Activated T-cell treated with anti-CD3 and anti-CD28 coated beads, Interleukin-2, amount 50 U/mL, for 4 hours (primary cell): ENCODE measurements at regions not wholly inside any gene's neighbourhood (a gene's known extent, or its start where the extent isn't known, plus 50 kb on each side); places are given as distances from the start of the nearest gene placed in this dataset.
A peak's percentile ranks its signal among the peaks of the same experiment; 100 is the strongest.
"Not testable (repeated sequence)": the region's sequence is repeated elsewhere in the genome, so short reads cannot be mapped to it uniquely, and the experiment has no call there.

Source experiments
- ATAC-seq, 2 donors: fragments of 200-7000 bp; cut with Tn5 transposase; one replicate each; pipeline ENCODE4 v1.10.0; 2021
- DNase-seq: peaks from one replicate; pipeline ENCODE4 v3.0.0-alpha.2; 2020
- H3K27me3 Mint-ChIP-seq: one replicate; pipeline ENCODE4 v1.8.0; 2021; ENCODE audit warnings: low read depth, mixed read lengths
- H3K36me3 Mint-ChIP-seq: one replicate; pipeline ENCODE4 v1.8.0; 2022; ENCODE audit warnings: mixed read lengths; ENCODE audit not compliant: insufficient read depth
- H3K4me1 Mint-ChIP-seq: one replicate; pipeline ENCODE4 v1.8.0; 2021; ENCODE audit warnings: low read depth, mixed read lengths
- H3K4me3 Mint-ChIP-seq: one replicate; pipeline ENCODE4 v1.8.0; 2021; ENCODE audit warnings: mild to moderate bottlenecking, moderate library complexity, mixed read lengths
- H3K9me3 Mint-ChIP-seq: one replicate; pipeline ENCODE4 v1.8.0; 2021; ENCODE audit warnings: mixed read lengths

DNA sequence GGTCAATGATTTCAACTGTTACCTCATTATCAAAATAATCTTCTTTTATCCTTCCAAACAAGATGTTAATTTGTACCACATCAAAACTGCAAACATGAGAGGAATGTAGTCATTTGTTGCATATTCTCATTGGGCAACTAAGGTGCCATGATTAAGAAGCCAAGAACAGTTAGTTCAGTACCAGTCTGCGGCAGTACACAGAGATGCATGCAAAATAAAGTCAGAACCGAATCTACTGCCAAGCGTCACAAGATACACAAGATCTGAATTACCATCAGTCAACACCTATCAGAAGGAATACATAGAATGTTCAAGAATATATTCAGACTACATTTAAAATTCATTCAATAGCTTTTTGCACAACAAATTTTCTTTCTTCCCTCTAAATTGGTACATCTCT lies 127.6 kb upstream of the SPATA12 start:
- ATAC-seq (no peak), DNase-seq (no peak)
- Mint-ChIP-seq H3K4me1 (peaks cover 47% of the 10 kb centered on the region), H3K4me3 (no peak overlapping the region), H3K27me3 (no peaks in the 10 kb centered on the region), H3K36me3 (peaks cover 5% of the 10 kb centered on the region), H3K9me3 (peaks cover 12% of the 10 kb centered on the region)

DNA sequence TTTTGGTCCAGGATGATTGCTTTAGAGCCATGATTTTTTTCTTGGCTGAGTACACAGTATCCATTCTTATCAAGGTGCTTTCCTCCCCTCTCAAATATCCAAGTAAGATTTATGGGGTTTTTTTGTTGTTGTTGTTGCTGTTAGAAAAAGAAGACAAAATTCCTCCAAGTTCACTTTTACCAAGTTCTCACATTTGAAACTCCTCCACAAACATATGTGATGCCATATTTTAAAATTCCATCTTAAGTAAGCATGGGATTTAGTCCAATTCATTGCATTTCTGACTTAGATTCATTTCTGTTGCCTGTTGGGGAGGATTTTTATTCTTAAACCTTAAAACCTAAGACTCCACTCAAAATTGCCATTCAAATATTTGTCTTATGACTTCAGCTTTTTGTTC lies 128.6 kb upstream of the SPATA12 start:
- H3K36me3 Mint-ChIP-seq = peaks cover 5% of the 10 kb centered on the region

DNA sequence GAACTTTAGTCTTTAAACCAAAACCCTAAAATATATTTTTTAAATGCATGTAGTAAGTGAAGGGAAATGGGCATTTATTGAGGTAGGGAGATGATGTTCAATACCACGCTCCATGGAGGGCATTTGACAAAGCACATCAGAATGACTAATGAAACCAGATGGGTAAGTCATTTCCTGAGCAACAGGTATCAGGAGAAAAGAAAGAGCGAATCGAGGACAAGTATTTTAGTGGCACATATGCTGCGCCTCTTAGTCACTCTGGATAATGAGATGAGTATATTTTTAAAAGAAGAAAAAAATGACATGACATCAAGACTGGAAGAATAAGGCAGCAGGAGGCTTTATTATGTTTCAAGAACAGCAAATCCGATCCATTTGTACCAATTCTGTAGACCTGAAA lies 129.0 kb upstream of the ARHGEF3 start:
- no peaks in the 10 kb centered on the region for H3K27me3 Mint-ChIP-seq
- H3K9me3 Mint-ChIP-seq = peaks cover 12% of the 10 kb centered on the region
- H3K4me1 Mint-ChIP-seq = peaks cover 62% of the 10 kb centered on the region
- DNase-seq (no peak), ATAC-seq (peak; percentile 99 to 100)
- H3K4me3 Mint-ChIP-seq = peak overlapping the region; percentile 50
- H3K36me3 Mint-ChIP-seq = peaks cover 5% of the 10 kb centered on the region

More for the DNA sequence above, 128.6 kb upstream of the SPATA12 start:
- Mint-ChIP-seq H3K9me3 (peaks cover 12% of the 10 kb centered on the region), H3K4me1 (peaks cover 53% of the 10 kb centered on the region), H3K4me3 (no peak overlapping the region), H3K27me3 (no peaks in the 10 kb centered on the region)
- ATAC-seq (no peak), DNase-seq (no peak)

DNA sequence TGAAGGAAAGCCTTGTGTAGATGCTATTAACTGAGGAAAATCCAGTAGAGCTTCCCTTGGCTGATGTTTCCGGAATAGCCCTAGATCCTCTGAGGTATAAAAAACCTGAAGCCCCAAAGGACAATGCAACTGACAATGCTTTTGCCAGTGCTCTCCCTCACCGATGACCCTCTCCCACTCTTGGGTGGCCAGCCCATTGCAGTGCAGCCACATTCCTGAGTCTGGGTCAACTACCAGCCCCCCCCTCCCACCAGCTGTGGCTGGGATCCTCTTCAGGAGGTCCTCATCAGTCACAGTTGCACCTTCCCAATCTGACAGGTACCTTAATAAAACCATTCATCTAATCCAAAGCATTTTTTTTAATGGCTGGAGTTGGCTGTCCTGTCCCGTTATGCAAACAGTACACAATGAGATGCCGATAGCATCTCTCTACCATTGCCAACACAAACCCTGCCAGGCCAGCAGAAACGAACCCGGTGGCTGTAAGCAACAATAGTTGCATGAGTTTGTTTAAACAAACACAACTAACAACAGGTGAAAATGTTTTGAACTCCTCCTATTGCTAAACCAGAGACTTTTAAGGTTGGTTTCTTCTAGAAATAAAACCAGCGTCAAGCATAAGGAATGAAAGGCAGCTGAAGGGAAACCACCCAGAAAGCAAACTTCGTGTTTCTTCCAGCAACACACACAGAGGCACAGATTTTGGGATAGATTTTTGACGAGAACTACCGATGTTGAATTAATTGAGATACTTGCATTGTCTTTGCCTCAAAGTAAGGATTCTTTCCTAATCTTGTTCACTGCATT lies 128.3 kb upstream of the ARHGEF3 start:
- Mint-ChIP-seq H3K4me3 (no peak overlapping the region), H3K4me1 (peaks cover 68% of the 10 kb centered on the region), H3K9me3 (peaks cover 12% of the 10 kb centered on the region), H3K27me3 (no peaks in the 10 kb centered on the region), H3K36me3 (peaks cover 5% of the 10 kb centered on the region)
- ATAC-seq (no peak), DNase-seq (no peak)

DNA sequence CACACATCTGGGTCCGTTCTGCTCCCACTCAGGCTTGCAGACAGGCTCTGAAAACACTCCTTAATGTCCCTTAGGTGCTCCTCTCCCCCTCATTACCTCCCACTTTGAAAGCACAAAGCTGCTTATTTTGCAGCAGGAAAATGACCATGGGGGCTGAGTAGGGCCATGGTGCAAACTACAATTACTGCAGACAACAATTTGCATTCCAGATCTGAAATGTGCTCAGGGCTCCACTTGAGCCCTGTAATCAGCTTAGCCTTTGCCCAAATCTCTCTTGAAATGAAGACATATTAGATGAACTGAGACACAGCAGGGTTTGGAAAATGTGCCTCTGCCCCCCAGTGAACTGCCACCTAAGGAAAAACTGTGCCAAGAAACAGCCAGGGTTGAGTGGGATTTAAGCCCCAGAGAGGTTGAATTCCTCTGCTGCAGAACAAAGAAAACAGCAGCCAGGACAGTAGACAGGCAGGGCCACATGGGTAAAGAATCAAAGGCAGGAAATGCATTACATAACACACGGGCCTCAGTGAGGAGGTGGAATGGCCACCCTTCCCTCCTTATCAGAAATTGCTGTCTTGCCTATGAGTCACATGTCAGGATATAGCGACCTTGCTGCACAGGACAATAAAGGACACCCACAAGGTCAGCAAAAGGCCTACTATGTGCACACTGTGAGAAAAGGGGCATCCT lies 126.8 kb upstream of the ARHGEF3 start:
- H3K36me3 Mint-ChIP-seq = no peaks in the 10 kb centered on the region
- no peak overlapping the region for H3K4me3 Mint-ChIP-seq
- peaks cover 7% of the 10 kb centered on the region for H3K9me3 Mint-ChIP-seq
- H3K4me1 Mint-ChIP-seq = peaks cover 79% of the 10 kb centered on the region
- DNase-seq (no peak), ATAC-seq (no peak)
- H3K27me3 Mint-ChIP-seq = no peaks in the 10 kb centered on the region

DNA sequence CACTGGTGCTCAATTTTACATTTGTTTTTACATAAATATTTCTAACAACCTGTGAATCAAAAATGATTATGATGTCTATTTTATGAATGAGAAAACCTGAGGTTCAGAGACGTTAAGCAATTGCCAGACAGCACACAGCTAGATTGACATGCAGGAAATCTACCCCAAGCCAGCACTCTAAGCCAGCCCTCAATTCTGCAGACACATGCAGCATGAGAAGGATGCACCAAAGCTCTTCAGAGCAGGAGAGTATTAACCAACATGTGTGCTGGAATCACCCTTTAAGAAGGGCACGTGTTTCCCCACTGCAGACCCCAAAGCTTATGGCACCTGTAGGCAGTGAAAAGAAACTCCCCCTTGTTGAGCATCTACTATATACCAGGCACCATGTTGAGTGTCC lies 126.1 kb upstream of the ARHGEF3 start:
- H3K9me3 Mint-ChIP-seq = peaks cover 5% of the 10 kb centered on the region
- H3K36me3 Mint-ChIP-seq = no peaks in the 10 kb centered on the region
- DNase-seq (no peak), ATAC-seq (no peak)
- H3K4me3 Mint-ChIP-seq = no peak overlapping the region
- H3K27me3 Mint-ChIP-seq = no peaks in the 10 kb centered on the region
- peaks cover 83% of the 10 kb centered on the region for H3K4me1 Mint-ChIP-seq

DNA sequence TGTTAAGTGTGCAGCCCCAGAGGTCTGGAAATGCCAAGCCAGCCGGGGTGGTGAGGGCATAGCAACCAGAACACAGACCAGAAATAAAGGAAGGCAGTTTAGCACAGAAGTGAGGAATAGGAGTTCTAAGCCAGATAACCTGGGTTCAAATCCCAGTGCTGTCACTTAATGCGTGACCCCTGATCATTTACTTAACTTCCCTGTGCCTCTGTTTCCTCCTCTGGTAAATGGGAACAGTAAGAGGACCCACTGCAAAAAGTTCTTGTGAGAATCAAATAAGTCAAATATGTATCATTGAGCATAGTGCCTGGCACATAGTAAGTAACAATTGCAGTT lies 125.2 kb upstream of the ARHGEF3 start:
- Mint-ChIP-seq H3K27me3 (no peaks in the 10 kb centered on the region), H3K9me3 (no peaks in the 10 kb centered on the region), H3K36me3 (no peaks in the 10 kb centered on the region), H3K4me3 (no peak overlapping the region), H3K4me1 (peaks cover 88% of the 10 kb centered on the region)
- DNase-seq = no peak
- ATAC-seq = no peak

DNA sequence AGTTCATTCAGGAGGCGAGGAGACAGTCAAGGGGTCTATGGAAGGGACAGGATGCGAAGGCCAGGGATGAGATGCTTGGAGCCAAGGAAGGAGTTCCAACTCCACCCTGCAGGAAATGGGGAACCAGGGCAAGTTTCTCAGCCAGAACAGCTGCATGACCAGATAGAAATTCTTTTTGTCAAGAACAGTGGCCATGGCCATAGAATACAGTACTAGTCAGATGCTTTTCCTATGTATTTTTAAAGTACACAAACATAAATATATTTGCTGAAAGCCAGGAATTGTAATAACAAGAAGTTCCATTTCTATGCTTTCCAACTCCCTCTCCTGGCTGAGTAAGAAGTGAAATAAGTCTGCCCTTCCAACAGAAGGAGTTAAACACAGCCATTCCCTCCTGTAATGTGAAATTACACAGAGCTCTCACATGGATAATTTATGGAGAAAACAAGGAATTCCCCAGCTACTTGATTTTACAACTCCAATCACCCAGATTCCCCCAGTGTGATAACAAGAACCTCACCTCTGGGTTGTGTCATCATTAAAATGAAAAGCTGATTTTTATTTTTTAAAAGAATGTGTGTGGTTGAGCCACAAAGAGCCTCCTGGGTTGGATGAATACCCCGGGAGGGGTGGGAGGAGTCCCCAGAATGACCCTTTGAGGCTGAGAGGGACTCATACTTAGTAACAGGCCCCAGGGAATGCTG lies 124.6 kb upstream of the ARHGEF3 start:
- Mint-ChIP-seq H3K36me3 (no peaks in the 10 kb centered on the region), H3K9me3 (no peaks in the 10 kb centered on the region), H3K27me3 (no peaks in the 10 kb centered on the region), H3K4me3 (no peak overlapping the region), H3K4me1 (peaks cover 91% of the 10 kb centered on the region)
- ATAC-seq (no peak), DNase-seq (no peak)

DNA sequence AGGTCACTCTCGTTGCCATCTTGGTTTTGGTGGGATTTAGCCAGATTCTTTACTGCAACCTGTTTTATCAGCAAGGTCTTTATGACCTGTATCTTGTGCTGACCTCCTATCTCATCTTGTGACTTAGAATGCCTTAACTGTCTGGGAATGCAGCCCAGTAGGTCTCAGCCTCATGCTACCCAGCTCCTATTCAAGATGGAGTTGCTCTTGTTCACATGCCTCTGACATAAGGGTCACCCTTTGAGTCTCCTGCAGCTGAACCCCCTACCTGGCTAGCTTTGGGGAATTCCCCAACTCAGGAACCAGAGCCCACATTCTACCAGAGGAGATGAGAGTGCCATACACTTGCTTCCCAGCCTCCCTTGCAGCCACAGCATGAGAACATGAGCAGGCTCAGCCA lies 123.0 kb upstream of the ARHGEF3 start:
- H3K27me3 Mint-ChIP-seq = not testable (repeated sequence)

DNA sequence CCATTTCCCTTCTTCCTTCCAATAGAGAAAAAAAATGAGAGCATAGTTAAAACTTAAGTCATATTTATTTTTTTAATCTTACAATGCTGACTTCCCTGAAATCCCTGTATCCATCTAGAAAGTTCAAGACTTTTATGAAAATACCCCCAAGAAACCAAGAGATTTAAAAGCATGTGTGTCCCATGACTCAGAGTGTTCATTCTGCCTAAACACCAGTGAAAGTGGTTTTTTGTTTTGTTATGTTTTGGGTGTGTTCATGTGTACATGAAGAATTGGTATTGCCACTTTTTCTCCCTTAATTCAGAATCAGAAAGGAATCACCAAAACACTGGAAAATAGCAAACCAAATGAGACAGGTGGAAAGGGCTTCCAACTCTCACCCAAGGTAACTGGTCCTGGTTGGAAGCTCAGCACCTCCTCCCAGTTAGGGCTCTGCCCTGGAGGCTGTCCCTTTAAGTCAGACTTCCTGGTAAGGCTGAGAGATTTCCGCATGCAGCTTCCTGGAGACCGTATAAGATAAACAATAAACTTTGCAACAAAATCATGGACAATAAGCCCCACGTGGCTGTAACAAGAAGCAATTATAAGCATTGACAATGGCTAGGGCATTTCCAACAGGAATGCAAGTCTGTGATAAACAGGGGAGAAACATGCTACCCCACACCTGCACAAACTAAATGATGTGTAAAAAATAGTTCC lies 121.9 kb upstream of the ARHGEF3 start:
- H3K27me3 Mint-ChIP-seq = no peaks in the 10 kb centered on the region
- peak overlapping the region; percentile 34 for H3K4me3 Mint-ChIP-seq
- H3K36me3 Mint-ChIP-seq = no peaks in the 10 kb centered on the region
- H3K9me3 Mint-ChIP-seq = no peaks in the 10 kb centered on the region
- peak in 1 of 2 donors; percentile 30 for ATAC-seq
- peaks cover 82% of the 10 kb centered on the region for H3K4me1 Mint-ChIP-seq
- DNase-seq = no peak

More for the DNA sequence above, 123.0 kb upstream of the ARHGEF3 start:
- not testable (repeated sequence) for DNase-seq, ATAC-seq, H3K36me3 Mint-ChIP-seq, H3K9me3 Mint-ChIP-seq, H3K4me3 Mint-ChIP-seq
- peaks cover 82% of the 10 kb centered on the region for H3K4me1 Mint-ChIP-seq

DNA sequence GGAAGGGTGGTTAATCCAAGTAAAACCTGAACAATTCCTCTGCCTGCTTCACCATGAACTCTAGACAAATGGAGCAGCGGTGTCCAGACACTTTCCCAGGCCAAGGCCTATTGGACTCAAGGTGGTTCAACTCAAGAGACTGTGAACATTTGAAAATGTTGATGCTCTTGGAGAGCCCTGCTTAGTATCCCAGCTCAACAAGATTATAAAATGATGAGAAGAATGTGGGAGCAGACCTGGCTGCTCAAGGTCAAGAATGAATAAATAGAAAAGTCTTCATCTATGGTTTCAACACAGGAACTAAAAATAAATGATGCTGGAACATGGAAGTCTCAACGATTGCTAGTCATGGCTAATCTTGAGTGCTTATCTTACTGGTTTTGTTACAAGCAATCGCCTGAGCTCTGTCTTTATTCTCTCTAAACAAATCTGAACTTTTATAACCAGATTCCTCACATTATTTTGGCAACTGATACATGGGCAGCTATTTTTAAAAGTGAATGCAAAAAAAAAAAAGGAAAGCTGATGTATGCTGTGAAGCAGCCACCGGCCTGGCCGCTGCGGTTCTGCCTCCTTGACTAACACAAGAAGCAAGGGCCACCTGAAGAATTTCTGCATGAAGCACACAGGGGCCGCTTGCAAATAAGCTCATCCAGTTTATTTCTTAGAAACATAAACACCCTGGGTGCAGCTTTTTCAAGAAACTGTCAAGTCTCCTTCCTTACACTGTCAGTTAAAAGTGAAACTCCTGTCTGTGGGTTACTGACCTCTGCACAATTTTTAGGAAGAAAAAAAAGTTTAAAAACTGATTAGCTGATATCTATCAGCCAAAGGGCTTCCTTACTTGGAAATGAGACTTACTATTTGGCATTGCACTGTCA lies 120.1 kb upstream of the ARHGEF3 start:
- ATAC-seq = no peak
- Mint-ChIP-seq H3K4me1 (peaks cover 84% of the 10 kb centered on the region), H3K27me3 (no peaks in the 10 kb centered on the region), H3K36me3 (no peaks in the 10 kb centered on the region), H3K9me3 (no peaks in the 10 kb centered on the region), H3K4me3 (peak overlapping the region; percentile 69)
- DNase-seq = no peak

DNA sequence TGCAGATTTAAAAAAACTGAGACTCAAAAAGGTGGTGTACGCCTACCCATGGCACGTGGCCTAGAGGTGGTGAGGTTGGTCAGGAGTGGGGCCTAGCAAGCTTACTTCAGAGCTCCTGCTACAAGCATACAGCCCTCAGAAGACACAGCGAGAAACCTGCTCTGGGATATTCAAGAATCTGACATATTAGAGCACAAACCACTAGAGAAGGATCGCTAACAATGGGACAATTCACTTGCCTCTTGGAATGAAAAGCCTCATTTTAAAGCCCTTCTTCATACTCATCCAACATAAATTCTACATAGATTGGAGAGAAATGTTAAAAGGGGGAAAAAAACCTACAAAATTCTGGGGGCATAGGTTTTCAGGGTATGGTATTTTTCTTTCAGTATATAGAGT lies 118.0 kb upstream of the ARHGEF3 start:
- no peak overlapping the region for H3K4me3 Mint-ChIP-seq

DNA sequence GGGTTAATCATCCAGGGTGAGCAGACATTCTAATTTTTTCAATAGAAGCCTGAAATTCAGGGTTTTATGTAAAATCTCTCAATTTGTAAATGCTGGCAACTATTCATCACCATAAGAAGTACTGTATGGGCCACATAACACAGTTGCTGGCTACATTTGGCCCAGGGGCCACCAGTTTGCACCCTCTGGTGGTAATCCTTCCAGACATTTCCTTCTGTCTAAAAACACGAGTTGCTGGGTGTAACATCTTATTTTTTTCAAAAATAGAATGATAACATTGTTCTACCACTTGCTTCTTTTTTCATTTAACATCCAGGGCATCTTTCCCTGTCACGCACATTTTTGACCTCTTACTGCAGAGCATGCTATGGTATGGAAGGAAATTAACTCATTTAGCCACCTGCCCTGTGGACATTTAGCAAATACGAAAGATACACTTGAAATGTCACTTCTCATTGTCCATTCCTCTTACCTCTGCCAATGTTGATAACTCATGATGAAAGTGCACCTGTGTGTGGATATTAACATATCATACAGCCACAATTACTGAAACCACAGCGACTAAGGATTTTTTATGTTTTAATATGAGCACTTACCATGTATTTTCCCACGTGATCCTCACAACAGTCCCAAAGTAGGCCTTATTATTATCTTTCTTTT lies 117.5 kb upstream of the ARHGEF3 start:
- no peak for ATAC-seq
- H3K9me3 Mint-ChIP-seq = no peaks in the 10 kb centered on the region
- H3K4me3 Mint-ChIP-seq = no peak overlapping the region
- H3K27me3 Mint-ChIP-seq = no peaks in the 10 kb centered on the region
- no peak for DNase-seq
- no peaks in the 10 kb centered on the region for H3K36me3 Mint-ChIP-seq
- H3K4me1 Mint-ChIP-seq = peaks cover 87% of the 10 kb centered on the region

More for the DNA sequence above, 118.0 kb upstream of the ARHGEF3 start:
- ATAC-seq (no peak), DNase-seq (no peak)
- no peaks in the 10 kb centered on the region for H3K9me3 Mint-ChIP-seq
- peaks cover 86% of the 10 kb centered on the region for H3K4me1 Mint-ChIP-seq
- no peaks in the 10 kb centered on the region for H3K36me3 Mint-ChIP-seq
- no peaks in the 10 kb centered on the region for H3K27me3 Mint-ChIP-seq
